ENCODE measurements at regions not wholly inside any gene's neighbourhood (a gene's known extent, or its start where the extent isn't known, plus 50 kb on each side); places are given as distances from the start of the nearest gene placed in this dataset.
A peak's percentile ranks its signal among the peaks of the same experiment; 100 is the strongest.

- intact Hi-C loops (cut with DNase I) = no loop called here
- no peaks in the 10 kb centered on the region for H3K4me1 ChIP-seq
- ATAC-seq (no peak), DNase-seq (no peak)
- no peaks in the 10 kb centered on the region for H3K27me3 ChIP-seq
- no peaks in the 10 kb centered on the region for H3K36me3 ChIP-seq
- no peaks in the 10 kb centered on the region for H3K9me3 ChIP-seq
- H3K27ac ChIP-seq = no peak overlapping the region
- no peak overlapping the region for H3K4me3 ChIP-seq
- TF ChIP-seq CTCF (IDR thresholded peaks at IDR 0.05) = no peak
Observed at GRCh38 chr13:109595471-109595870, 190.9 kb downstream of the IRS2 start.

- no peak for TF ChIP-seq CTCF (IDR thresholded peaks at IDR 0.05)
- intact Hi-C loops (cut with DNase I) = no loop called here
- Histone ChIP-seq H3K27ac (no peak overlapping the region), H3K27me3 (no peaks in the 10 kb centered on the region), H3K36me3 (no peaks in the 10 kb centered on the region), H3K9me3 (no peaks in the 10 kb centered on the region), H3K4me3 (no peak overlapping the region), H3K4me1 (no peaks in the 10 kb centered on the region)
- ATAC-seq (no peak), DNase-seq (no peak)
Observed at GRCh38 chr13:109593230-109593629, 193.2 kb downstream of the IRS2 start.

- no peak overlapping the region for H3K4me3 ChIP-seq
- intact Hi-C loops (cut with DNase I) = no loop called here
- TF ChIP-seq CTCF (IDR thresholded peaks at IDR 0.05) = no peak
Observed at GRCh38 chr13:109592770-109593169, 193.6 kb downstream of the IRS2 start.

GRCh38 chr13:109587689-109588088, 198.7 kb downstream of the IRS2 start:
- DNase-seq (no peak), ATAC-seq (no peak)
- intact Hi-C loops (cut with DNase I) = no loop called here
- Histone ChIP-seq H3K27me3 (no peaks in the 10 kb centered on the region), H3K4me1 (no peaks in the 10 kb centered on the region), H3K27ac (no peak overlapping the region), H3K36me3 (no peaks in the 10 kb centered on the region), H3K9me3 (no peaks in the 10 kb centered on the region), H3K4me3 (no peak overlapping the region)
- TF ChIP-seq CTCF (IDR thresholded peaks at IDR 0.05) = no peak

More at GRCh38 chr13:109592770-109593169, 193.6 kb downstream of the IRS2 start:
- ATAC-seq (no peak), DNase-seq (no peak)
- H3K36me3 ChIP-seq = no peaks in the 10 kb centered on the region
- H3K4me1 ChIP-seq = no peaks in the 10 kb centered on the region
- no peak overlapping the region for H3K27ac ChIP-seq
- H3K9me3 ChIP-seq = no peaks in the 10 kb centered on the region
- H3K27me3 ChIP-seq = no peaks in the 10 kb centered on the region

GRCh38 chr13:109586509-109587346, 199.7 kb downstream of the IRS2 start:
- no peak for TF ChIP-seq CTCF (IDR thresholded peaks at IDR 0.05)
- no peaks in the 10 kb centered on the region for H3K36me3 ChIP-seq
- no peak overlapping the region for H3K4me3 ChIP-seq
- no peaks in the 10 kb centered on the region for H3K27me3 ChIP-seq
- no peak overlapping the region for H3K27ac ChIP-seq
- DNase-seq (no peak), ATAC-seq (peak; percentile 71)
- no peaks in the 10 kb centered on the region for H3K9me3 ChIP-seq
- intact Hi-C loops (cut with DNase I) = no loop called here
- no peaks in the 10 kb centered on the region for H3K4me1 ChIP-seq

All from upper lobe of right lung (tissue), 1 donor.